SK-N-MC (cell line): ENCODE measurements at regions not wholly inside any gene's neighbourhood (a gene's known extent, or its start where the extent isn't known, plus 50 kb on each side); places are given as distances from the start of the nearest gene placed in this dataset.

Experiments used
- EZH2 ChIP-seq: fragments of 200-600 bp; sonication (generic); IDR thresholded peaks from one replicate; pipeline ENCODE4 v1.6.1; 2017; ENCODE audit warnings: antibody characterized with exemption
- POLR2AphosphoS5 ChIP-seq: IDR thresholded peaks from 2 replicates; pipeline ENCODE4 v1.6.1; 2012; ENCODE audit warnings: mild to moderate bottlenecking, low read depth, low read length, borderline replicate concordance

- TF ChIP-seq EZH2 (no peak), POLR2AphosphoS5 (no peak)
Measured at GRCh38 chr18:78768656-78769501, 210.7 kb upstream of the SALL3 start.
